NCI-H128 (cell line): ENCODE measurements at regions not wholly inside any gene's neighbourhood (a gene's known extent, or its start where the extent isn't known, plus 50 kb on each side); places are given as distances from the start of the nearest gene placed in this dataset.

Experiments used
- DNase-seq: peaks from one replicate; lab custom pipeline; 2025; ENCODE audit not compliant: unreplicated experiment; lab: John Stamatoyannopoulos, UW

- DNase-seq: no peak
Measured at GRCh38 chr15:70172566-70173225, 75.0 kb upstream of the TLE3 start.

GRCh38 chr15:70172124-70172523 lies 74.4 kb upstream of the TLE3 start:
- DNase-seq: no peak

GRCh38 chr15:70171256-70171886 lies 73.7 kb upstream of the TLE3 start:
- no peak for DNase-seq

- no peak for DNase-seq
Measured at GRCh38 chr15:70170096-70170699, 72.5 kb upstream of the TLE3 start.

GRCh38 chr15:70169147-70169546 lies 71.4 kb upstream of the TLE3 start:
- no peak for DNase-seq

- DNase-seq: no peak
Measured at GRCh38 chr15:70167155-70167554, 69.4 kb upstream of the TLE3 start.

- no peak for DNase-seq
Measured at GRCh38 chr15:70166506-70167087, 68.9 kb upstream of the TLE3 start.

- DNase-seq: no peak
Measured at GRCh38 chr15:70165716-70166284, 68.1 kb upstream of the TLE3 start.

- no peak for DNase-seq
Measured at GRCh38 chr15:70164910-70165715, 67.4 kb upstream of the TLE3 start.

GRCh38 chr15:70164156-70164900 lies 66.6 kb upstream of the TLE3 start:
- DNase-seq: no peak

GRCh38 chr15:70160803-70161565 lies 63.3 kb upstream of the TLE3 start:
- no peak for DNase-seq

- DNase-seq: no peak
Measured at GRCh38 chr15:70160267-70160666, 62.5 kb upstream of the TLE3 start.

- DNase-seq: no peak
Measured at GRCh38 chr15:70159713-70160009, 61.9 kb upstream of the TLE3 start.

GRCh38 chr15:70159001-70159712 lies 61.4 kb upstream of the TLE3 start:
- no peak for DNase-seq

- DNase-seq: no peak
Measured at GRCh38 chr15:70158309-70159000, 60.7 kb upstream of the TLE3 start.

- no peak for DNase-seq
Measured at GRCh38 chr15:70156671-70157271, 59.1 kb upstream of the TLE3 start.

GRCh38 chr15:70154718-70155347 lies 57.1 kb upstream of the TLE3 start:
- no peak for DNase-seq
